HG03280 (cell line): ENCODE measurements at regions not wholly inside any gene's neighbourhood (a gene's known extent, or its start where the extent isn't known, plus 50 kb on each side); places are given as distances from the start of the nearest gene placed in this dataset.
"Not testable (repeated sequence)": the region's sequence is repeated elsewhere in the genome, so short reads cannot be mapped to it uniquely, and the experiment has no call there.

Source experiments
- ATAC-seq: cut with Tn5 transposase; IDR thresholded peaks from one replicate; pipeline ENCODE4 v1.9.1; 2021; ENCODE audit warnings: mild to moderate bottlenecking, moderate library complexity; ENCODE audit not compliant: unreplicated experiment

DNA sequence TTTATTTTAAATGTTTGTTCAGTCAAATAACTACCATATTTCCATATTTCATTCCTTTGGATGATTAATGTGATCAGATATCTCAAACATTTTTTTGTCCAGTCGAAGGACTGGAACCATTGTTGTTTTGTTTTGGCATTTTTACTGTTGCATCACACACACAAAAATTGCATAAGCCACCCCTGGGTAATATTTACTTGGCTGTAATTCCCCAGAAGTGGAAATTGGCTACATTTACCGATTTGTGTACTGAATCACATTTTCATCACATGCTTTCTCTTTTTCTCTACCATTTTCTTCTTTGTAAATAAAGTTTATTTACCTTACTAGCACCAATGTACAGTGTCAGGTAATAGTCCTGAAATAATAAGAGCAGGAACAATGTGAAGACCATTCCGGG is 1729.7 kb upstream of the WWC1 start:
- ATAC-seq = no peak

DNA sequence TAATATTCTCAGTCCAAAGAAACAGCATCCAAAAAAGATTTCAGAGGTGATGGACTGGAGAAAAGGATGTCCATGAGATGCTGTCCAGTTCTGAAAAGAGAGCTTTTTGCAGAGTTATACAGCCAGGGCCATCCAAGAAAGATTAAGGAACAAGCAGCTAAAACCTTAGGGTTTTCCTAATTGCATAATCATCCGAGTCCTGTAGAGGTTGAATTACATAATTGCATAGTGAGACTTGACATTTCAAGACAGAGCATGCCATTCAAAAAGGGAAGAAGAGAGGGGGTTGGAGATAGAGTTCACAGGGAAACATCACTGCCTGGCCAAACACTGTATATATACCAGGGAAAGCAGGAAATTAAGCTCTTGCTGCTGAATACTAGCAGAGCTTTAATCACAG is 1729.2 kb upstream of the WWC1 start:
- no peak for ATAC-seq

DNA sequence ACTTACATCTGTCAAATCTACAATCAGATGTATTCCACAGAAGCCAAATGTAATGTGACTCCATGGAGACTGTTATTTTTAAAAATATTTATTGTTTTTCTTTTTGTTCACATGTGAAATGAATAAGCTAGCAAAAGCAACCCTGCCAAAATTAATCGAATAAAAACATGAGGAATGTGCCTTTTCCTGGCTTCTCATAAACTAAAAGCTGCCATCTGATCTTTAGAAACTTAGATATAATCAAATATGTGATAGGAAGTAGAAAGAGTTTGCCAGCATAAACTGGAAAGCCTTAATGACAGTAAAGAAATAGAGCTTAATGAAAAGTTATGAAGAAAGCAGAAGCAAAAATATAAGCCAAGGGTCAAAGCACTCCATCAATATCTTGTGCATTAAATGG is 1724.7 kb upstream of the WWC1 start:
- ATAC-seq = no peak

DNA sequence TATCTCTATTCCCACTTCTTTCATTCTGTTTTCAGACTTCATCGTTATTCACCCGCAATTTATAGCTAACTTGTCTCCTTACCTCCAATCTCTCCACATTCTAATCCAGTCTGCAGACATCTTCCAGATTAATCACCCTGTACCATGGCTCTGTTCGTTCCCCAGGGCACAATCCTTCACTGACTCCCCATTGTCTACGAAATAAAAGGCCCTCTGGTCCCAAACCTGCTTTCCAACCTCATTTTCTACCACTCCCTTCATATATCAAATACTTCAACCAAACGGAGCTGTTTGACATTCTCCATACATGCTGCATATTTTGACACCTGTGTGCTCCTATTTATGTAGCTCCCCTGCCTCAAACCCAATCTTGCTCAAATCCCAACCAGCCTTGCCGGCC is 1720.6 kb upstream of the WWC1 start:
- ATAC-seq = no peak

DNA sequence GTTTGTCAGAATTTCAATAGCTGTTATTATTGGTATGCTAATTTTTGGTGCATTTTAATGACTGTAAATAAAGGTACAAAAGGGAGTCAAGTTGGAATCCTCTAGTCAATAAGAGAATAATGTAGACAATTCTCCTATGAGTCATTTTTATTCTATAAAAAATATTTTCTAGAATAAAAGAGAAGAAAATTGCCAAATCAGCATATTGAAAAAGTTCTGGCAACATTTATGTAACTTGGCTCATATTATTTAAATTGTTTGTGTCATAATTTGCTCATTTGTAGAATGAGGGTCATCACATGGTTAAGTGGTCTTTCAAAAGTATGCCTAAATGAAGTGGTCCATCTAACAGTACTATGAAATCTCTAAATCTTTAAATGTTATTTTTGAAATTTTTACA is 1719.8 kb upstream of the WWC1 start:
- ATAC-seq = no peak

DNA sequence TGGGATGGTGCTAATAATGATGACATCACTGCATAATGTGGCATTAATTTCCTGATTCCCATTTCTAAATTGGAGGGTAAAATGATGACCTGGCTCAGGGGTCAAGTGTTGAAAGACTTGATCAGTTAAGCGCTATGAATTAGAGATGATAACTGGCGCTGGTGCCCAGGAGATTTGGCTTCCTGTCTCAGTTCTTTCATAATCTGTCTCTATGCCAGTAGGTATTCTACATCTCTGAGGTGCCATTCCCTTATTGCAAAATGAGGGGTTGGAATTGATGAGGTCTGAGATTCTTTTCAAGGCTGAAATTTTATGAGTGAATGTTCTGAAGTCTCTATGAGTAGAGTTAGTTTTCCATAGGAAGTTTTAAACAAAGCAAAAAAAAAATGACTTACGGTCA is 1715.1 kb upstream of the WWC1 start:
- no peak for ATAC-seq

DNA sequence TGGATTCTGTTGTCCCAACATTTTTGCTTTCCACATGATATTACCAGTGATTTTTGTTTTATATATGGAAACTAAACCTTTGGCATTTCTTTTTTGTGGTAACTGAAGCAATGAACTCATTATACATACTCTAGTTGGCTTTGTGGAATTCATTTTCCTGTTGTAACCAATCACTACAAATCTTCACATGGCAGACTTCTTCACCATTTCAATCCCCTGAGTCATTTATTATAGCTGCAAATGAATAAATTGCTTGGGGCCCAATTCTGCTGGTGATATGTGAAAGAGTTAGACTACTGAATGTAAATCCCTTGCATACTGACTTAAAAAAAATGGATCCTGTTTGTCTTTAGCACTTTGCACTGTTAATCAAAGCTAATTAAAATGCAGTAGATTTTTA is 1709.6 kb upstream of the WWC1 start:
- ATAC-seq = no peak

DNA sequence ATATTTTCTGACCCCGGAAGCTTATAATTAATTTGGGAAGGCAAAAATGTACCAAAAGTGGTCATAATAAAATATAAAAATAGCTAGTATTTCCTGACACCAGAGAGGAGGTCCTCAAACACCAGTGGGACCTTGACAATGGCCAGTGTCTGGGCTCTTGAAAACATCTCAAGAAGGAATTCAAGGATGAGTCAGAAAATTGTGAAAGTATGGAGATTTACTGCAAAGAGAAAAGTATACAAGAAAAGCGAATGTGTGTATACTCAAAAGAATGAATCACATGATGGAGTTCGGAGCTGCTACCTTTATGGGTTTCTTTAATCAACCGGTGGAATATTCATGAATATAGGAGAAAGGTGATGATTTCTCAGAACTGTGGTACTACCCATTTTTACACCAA is 1709.0 kb upstream of the WWC1 start:
- no peak for ATAC-seq

DNA sequence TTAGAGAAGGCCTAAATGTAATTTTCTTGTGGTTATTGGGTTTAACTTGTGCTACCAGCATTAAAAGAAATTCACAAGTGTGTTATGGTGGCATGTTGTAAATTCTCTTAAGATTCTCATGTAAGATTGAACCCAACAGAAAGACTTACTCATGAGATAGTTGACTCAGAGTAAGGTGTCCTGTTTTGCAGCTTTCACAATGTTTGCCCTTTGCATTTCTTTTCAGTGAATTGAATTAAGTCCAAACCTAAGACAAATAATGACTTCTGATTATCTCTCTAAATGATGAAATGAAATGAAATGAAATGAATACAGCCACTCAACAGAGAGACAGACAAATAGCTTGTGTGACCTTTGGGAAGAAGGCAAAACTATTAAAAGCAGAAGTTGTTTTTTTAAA is 1696.9 kb upstream of the WWC1 start:
- ATAC-seq = no peak

DNA sequence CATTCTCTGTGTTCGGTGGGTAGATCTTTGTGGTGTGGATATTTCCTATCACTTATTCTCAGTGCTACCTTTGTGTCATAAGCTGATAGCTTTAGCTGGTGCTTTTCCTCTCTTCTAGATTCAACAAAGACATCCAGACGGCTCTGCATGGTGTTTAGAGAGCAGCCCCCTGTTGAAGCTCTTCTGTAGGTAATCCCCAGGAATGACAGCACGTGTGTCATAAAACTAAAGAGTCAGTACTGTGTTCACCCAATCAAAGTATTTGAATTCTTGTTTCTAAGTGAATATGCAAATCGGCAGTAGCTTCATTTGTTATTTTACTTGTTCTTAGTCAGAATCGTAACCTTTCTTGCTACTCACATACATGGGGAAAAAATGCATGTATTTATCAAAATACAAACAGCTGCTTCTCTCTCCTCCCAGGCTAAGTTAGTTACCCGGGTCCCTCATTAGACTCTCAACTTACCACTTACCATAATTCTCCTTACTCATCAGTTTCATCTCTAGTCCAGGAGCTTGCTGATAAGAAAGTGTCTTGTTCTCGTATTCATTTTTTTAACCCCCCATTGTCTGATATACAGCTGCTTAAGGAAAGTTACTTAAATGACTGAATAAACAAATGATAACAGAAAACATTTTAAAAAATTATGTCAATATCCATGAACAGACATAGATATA is 1696.0 kb upstream of the WWC1 start:
- no peak for ATAC-seq

DNA sequence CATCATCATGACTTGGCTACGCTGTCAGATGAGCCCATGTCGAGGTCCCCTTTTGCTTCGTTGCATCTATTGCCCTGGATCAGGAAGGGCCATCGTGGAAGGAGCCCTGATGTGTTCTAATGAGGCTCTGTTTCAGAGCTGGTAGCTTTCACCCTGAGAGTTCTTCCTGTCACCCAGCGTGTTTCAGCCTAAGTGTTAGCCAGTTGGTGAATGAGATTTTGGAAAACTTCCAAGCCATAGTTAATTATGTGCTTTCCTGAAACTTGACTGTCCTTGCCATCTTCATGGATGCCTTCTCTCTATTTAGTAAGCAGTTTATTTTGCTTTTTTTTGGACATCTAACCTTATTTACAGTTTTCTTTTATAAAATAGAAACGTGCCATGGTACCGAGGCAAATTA is 1695.4 kb upstream of the WWC1 start:
- no peak for ATAC-seq

DNA sequence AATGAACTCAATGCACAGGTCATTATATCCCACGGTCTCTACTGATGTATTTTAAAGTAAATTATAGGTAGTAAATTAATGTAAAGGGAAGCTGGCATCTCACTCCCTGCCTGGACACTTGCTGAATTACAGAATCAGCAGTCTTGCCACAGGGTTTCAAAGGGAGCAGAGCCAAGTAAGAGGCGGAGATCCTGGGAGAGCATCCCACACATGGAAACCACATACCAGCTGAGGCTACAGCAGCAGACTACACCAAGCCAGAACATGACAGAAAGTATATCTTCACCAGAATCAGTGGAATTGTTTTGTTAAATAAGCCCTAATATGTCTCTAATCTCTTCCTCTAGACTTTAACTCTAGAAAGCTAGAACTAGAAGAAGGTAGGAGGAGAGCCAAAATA is 1689.2 kb upstream of the WWC1 start:
- ATAC-seq = no peak

DNA sequence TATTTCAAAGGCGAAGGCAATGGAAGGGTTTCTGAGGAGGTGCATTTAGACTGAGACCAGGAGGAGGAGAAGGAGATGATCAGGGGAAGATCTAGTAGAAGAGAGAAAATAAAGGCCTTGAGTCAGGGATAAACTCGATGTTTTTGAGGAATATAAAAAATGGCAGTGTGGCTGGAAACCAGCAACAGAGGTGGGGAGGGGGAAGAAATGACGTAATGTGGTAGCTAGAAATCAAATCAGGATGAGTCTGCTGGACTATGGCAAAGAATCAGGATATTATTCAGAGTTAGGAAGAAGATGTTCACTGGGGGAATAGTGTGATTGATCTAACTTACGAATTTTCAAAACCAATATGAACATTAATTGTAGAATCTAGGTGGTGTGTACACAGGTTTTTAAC is 1673.9 kb upstream of the WWC1 start:
- no peak for ATAC-seq

DNA sequence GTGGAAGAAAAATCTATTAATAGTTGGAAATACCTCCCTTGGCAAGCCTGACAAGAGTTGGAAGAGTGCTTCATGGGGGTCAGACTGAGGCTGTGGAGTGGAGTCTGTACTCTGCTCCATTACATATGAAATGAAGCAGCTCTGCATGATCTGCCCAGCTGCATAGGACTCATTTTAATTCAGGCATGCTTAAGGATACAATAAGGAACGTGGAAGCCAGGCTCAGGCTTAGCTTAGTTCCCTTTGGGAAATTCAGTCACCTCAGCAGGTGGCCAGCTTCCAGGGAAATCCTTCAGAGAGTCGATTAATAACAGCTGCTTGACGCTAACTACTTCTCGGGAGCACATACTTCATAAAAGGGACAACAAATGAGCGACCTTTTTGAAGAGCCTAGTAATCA is 1672.9 kb upstream of the WWC1 start:
- ATAC-seq = no peak

DNA sequence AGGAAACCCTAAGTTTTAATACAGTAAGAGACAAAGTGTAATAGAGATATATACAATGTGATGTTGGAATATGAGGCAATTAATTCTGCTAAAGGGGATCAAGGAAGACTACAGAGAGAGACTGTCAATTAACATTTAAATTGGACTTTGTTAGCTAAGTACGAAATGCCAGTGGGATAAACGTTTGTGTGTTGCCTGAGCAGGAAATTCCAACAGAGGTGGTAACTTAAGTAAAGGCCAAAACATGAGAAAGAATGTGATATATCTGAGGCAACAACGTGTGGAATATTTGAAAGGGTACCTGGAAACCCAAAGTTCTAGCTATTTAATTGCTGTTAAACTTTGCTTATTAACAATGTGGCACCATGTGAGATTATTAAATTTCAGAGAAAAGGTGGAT is 1666.9 kb upstream of the WWC1 start:
- no peak for ATAC-seq

DNA sequence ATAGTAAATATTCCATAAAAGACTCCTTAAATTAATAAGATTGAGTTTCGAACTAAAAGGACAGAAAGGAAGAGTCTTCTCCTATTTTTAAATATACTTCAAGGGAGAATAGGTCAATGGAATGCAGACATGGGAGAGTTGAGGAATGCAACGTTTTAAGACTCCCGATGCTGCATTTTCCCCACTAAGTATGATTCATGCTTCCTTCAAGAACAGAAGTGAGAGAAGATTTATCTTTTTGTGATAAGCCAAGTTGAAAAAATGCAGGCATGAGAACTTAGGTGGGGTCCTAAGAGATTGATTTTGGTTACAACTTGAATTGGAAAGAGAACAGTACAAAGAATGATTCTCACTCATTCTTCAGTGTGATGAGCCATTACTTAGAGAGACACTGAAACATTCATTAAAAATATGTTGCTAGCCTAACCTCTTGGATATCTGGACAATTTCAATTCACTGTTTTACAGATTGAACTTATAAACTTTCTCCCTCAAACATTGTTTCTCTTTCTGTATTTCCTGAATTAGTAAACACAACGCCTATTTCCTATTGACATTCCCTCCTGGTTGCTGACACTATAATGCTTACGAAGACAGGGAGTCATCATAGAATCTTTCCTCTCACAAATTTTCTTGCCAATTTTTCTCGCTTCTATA is 1666.1 kb upstream of the WWC1 start:
- ATAC-seq = no peak

DNA sequence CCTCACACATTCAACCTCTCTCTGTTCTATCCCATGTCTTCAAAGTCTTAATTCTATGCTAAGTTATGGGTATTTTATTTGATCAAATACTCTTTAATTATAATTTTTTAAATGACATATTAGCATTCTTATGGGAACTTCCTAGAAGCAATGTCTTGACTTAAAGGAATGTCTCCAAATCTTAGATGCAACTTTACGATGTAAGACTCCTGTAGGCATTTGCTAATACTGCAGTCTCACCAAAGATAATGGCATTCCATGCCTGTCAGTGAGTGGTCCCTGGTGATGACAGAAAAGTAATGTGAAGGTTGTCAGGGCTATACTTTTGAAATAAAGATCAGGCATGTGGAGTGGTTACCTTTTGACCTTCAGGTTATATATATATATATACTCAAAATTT is 1654.2 kb upstream of the WWC1 start:
- no peak for ATAC-seq

DNA sequence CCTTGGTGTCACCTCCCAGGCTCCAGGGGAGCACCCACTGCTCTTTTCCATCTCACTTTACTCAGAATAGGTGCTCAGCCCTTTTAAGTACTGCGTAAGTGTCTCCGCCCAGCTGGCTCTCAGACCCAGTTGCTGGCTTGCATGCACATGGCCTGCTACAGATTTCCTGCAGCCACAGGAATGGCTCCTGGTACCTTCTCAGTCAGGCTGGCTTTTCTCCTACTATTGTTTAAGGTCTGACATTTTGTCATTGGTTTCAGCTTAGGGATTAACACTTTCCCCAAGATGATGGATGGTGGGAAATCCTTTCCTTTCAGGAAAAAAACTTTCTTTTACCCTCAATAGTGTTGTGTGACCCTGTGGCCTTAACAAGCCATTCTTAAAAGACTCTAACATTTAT is 1652.3 kb upstream of the WWC1 start:
- ATAC-seq = no peak

DNA sequence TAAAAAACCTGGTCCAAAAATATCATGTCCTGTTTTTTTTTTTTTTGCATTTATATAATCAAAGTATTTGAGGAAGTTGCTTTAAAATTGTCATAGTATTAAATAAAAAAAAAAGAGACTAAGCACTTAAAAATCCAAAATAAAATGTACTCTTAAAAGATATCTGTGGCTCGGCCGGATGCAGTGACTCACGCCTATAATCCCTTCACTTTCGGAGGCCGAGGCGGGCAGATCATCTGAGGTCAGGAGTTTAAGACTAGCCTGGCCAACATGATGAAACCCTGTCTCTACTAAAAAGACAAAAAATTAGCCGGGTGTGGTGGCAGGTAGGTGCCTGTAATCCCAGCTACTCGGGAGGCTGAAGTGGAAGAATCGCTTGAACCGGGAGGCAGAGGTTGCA is 1651.3 kb upstream of the WWC1 start:
- not testable (repeated sequence) for ATAC-seq

DNA sequence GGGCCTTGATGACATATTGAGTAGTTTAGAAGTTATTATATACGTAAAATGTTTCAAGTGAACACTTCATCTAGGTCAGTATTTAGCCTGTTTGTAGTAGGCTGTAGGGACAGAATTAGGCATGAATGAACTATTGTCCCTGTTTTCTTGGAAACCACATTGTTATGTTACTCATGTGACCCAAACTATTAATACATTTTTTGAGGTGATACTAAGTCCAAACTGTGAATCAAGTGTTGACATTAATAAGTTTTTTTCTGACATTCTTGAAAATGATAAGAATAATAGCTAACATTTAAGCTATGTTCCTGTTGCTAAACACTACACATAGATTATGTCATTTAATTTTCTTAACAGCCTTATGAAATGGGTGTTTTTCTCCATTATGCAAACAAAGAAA is 1642.7 kb upstream of the WWC1 start:
- ATAC-seq = no peak

DNA sequence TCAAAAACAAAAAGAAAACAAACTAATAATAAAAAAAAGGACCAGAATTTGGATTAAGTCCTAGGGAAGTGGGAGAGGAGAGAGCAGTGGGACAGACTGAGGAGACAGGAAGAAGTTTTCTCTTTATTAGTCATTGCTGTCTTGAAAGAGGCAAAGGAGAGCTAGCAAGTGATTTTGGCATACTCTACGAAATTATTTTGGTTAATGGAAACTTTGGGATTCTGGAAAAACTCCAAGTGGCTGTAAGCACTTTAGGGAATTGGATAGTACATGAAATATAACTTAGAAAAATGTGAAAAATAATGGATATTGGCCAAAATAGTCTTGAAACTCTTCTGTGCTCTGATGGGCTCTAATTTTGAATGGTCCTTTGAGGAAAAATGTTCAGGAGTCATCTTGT is 1641.8 kb upstream of the WWC1 start:
- no peak for ATAC-seq

DNA sequence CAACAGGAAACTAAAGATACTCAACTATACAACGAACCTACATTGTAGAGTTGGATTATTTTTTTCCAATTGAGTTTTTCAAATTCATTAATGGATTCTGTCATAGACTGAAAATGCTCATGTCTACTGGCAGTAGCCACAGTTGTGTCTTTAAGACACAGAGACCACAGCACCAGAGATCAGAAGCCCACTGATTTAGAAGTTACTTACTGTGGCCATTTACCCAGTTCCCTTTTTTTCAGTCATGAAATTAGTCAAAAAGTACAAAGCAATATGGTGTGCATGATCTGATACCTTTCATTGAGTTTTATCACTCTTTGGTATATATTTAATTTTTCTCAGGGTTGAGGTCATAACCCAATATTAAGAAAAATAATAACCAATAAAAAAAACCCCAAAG is 1640.2 kb upstream of the WWC1 start:
- ATAC-seq = no peak

DNA sequence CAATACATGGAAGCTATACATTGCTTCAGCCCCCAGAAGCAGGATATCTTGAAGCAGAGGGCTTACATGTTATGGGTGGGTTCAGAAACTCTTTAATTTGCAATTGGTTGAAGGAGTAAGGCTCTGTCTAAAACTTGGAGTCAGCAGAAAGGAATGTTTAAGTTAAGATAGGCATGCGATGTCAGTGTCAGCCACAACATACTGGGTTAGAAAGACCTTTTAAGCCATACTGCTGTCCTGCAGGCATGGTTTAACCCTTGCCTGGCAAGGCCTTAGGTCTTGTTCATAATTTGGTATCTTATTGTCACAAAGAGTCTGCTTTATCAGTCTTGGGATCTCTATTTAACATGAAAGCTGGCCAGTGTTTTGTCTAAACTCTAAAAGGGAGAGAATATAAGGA is 1619.6 kb upstream of the WWC1 start:
- ATAC-seq = no peak
